ENCODE measurements at regions not wholly inside any gene's neighbourhood (a gene's known extent, or its start where the extent isn't known, plus 50 kb on each side); places are given as distances from the start of the nearest gene placed in this dataset.
"Not testable (repeated sequence)": the region's sequence is repeated elsewhere in the genome, so short reads cannot be mapped to it uniquely, and the experiment has no call there.

DNA sequence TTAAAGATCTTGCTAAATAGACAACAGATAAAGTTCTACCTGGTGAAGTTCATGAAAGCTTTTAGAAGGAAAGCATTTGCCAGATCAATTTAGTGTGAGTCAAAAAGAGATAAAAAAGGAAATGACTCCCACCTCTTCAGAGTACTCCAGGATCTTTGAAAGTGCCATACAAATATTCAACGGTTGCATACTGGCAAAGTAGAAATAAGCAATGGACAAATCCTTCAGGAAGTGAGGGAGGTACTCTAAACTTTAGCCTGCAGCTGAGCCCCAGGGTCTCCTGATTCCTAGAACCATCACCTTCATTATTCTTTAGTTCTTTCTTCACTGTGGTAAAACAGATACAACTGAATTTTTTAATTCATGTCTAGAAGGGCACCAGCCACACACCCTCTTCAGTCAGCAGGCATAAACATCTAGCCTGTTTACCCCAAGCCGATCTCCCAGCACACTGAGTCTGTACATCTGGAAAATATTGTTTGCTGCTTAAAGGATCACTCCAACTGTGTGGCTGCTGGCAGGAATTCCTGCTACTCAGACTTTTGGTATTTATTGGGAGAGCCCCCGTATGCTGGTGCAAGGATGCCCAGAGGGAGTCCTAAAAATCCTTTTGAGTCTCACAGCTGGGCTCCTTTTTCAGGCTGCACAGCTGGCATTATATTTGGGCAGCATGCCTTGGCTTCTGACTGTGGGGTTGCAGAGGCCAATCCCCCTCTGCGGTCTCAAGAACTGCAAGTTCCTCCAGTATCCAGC, 72.3 kb upstream of the SESTD1 start:
- CTCF ChIA-PET, result interaction anchor here (0.7 to 1.9 kb wide), 3 partner anchors 16 to 117 kb away, joined by 3 to 8 read pairs (median 4); no protein-coding TSS in a partner anchor
- TF ChIP-seq, protein P1, sequence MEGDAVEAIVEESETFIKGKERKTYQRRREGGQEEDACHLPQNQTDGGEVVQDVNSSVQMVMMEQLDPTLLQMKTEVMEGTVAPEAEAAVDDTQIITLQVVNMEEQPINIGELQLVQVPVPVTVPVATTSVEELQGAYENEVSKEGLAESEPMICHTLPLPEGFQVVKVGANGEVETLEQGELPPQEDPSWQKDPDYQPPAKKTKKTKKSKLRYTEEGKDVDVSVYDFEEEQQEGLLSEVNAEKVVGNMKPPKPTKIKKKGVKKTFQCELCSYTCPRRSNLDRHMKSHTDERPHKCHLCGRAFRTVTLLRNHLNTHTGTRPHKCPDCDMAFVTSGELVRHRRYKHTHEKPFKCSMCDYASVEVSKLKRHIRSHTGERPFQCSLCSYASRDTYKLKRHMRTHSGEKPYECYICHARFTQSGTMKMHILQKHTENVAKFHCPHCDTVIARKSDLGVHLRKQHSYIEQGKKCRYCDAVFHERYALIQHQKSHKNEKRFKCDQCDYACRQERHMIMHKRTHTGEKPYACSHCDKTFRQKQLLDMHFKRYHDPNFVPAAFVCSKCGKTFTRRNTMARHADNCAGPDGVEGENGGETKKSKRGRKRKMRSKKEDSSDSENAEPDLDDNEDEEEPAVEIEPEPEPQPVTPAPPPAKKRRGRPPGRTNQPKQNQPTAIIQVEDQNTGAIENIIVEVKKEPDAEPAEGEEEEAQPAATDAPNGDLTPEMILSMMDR (IDR thresholded peaks at IDR 0.05; ENCODE audit: insufficient read depth, low read length, missing control alignments), result no peak
- POLR2A ChIA-PET, result no interaction called here
- no peak for DNase-seq (ENCODE audit: low read depth, low spot score)
- no peak overlapping the region for H3K4me3 ChIP-seq (ENCODE audit: low read depth, low read length)

DNA sequence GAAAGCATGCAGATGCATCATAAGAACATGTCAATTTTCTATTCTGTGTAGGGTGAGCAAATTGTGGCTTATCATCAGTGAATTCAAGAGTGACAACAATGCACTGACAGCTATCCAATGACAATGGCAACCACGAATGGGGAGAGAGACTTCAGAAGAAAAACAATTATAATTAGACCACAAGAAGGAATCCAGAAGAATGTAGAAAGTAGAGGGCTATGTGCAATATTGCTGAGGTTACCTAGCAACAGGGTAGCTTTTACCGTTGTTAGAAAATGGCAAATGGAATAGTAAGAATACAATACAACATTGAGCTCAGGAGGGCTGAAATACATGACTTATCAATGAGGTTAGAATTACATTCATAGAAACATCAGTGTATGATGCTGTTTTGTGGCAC, 71.1 kb upstream of the SESTD1 start:
- POLR2A ChIA-PET, result no interaction called here
- CTCF ChIA-PET, result interaction anchor here (1.2 kb wide), 1 partner anchor 75 kb away, joined by 4 read pairs; no protein-coding TSS in a partner anchor
- H3K4me3 ChIP-seq (ENCODE audit: low read depth, low read length), result no peak overlapping the region
- TF ChIP-seq, protein P1 (IDR thresholded peaks at IDR 0.05; ENCODE audit: insufficient read depth, low read length, missing control alignments), result no peak
- DNase-seq (ENCODE audit: low read depth, low spot score), result no peak

DNA sequence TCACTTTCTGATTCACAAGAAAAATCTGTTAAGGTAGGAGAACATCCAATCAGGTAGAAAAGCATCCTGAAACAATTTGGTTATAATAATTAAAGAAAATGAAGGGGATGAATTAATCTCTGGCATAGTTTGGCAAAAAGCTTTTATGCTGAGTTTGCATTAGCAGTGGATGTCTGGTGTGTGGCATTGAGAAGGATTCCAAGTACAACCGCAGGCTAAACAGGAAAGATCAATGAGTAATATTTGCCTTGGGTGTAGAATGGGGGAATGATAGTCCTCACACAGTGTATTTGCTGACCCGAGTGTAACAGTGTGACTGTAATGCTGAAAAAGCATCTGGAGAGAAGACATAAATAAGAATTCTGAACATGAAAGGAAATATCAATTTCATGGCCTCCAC, 68.3 kb upstream of the SESTD1 start:
- DNase-seq (ENCODE audit: low read depth, low spot score), result no peak
- ChIA-PET CTCF (no interaction called here), POLR2A (no interaction called here)

DNA sequence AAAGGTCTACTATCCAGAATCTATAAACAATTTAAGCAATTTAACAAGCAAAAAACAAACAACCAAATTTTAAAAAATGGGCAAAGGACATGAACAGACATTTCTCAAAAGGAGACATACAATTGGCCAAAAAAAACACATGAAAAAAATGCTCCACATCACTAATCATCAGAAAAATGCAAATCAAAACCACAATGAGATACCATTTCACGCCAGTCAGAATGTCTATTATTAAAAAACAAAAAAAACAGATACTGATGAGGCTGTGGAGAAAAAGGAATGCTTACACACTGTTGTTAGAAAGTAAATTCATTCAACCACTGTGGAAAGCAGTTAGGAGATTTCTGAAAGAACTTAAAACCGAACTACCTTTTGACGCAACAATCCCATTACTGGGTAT, 66.4 kb upstream of the SESTD1 start:
- no peak overlapping the region for H3K4me3 ChIP-seq (ENCODE audit: low read depth, low read length)
- ChIA-PET CTCF (no interaction called here), POLR2A (no interaction called here)
- no peak for DNase-seq (ENCODE audit: low read depth, low spot score)
- TF ChIP-seq, protein P1 (IDR thresholded peaks at IDR 0.05; ENCODE audit: insufficient read depth, low read length, missing control alignments), result no peak

More for the DNA sequence above, 68.3 kb upstream of the SESTD1 start:
- H3K4me3 ChIP-seq (ENCODE audit: low read depth, low read length), result no peak overlapping the region
- TF ChIP-seq, protein P1 (IDR thresholded peaks at IDR 0.05; ENCODE audit: insufficient read depth, low read length, missing control alignments), result no peak

DNA sequence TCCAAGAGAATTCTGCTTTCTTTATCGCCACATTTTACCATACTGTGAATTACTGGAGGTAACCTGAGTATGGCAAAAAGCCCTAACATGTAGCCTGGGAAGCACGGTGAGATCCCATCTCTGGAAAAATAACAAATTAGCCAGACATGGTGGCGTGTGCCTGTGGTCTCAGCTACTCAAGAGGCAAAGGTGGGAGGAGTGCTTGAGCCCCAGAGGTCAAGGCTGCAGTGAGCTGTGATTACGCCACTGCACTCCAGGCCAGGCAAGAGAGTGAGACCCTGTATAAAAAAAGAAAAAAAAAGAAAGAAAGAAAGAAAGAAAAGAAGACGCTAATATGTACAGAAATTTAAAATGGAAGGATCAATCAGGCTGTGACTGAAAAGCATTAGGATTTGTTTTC, 57.7 kb upstream of the SESTD1 start:
- no peak for DNase-seq (ENCODE audit: low read depth, low spot score)
- ChIA-PET CTCF (no interaction called here), POLR2A (no interaction called here)
- H3K4me3 ChIP-seq (ENCODE audit: low read depth, low read length), result no peak overlapping the region
- TF ChIP-seq, protein P1 (IDR thresholded peaks at IDR 0.05; ENCODE audit: insufficient read depth, low read length, missing control alignments), result no peak

DNA sequence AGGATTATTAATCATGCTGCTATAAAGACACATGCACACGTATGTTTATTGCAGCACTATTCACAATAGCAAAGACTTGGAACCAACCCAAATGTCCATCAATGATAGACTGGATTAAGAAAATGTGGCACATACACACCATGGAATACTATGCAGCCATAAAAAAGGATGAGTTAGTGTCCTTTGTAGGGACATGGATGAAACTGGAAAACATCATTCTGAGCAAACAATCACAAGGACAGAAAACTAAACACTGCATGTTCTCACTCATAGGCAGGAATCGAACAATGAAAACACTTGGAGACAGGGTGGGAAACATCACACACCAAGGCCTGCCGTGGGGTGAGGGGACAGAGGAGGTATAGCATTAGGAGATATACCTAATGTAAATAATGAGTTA, 56.4 kb upstream of the SESTD1 start:
- DNase-seq (ENCODE audit: low read depth, low spot score); POLR2A ChIA-PET; CTCF ChIA-PET; H3K4me3 ChIP-seq (ENCODE audit: low read depth, low read length): not testable (repeated sequence)

DNA sequence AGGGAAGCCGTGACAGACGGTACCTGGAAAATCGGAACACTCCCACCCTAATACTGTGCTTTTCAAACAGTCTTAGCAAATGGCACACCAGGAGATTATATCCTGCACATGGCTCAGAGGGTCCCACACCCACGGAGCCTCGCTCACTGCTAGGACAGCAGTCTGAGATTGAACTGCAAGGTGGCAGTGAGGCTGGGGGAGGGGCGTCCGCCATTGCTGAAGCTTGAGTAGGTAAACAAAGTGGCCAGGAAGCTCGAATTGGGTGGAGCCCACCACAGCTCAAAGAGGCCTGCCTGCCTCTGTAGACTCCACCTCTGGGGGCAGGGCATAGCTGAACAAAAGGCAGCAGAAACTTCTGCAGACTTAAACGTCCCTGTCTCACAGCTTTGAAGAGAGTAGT, 50.1 kb upstream of the SESTD1 start:
- POLR2A ChIA-PET; DNase-seq (ENCODE audit: low read depth, low spot score); CTCF ChIA-PET; H3K4me3 ChIP-seq (ENCODE audit: low read depth, low read length): not testable (repeated sequence)

All from AG04449 (cell line).